ENCODE measurements at regions not wholly inside any gene's neighbourhood (a gene's known extent, or its start where the extent isn't known, plus 50 kb on each side); places are given as distances from the start of the nearest gene placed in this dataset.
"Not testable (repeated sequence)": the region's sequence is repeated elsewhere in the genome, so short reads cannot be mapped to it uniquely, and the experiment has no call there.

GRCh38 chr2:163970058-163970813, 234.4 kb upstream of the FIGN start:
- Histone ChIP-seq H3K4me3 (no peak overlapping the region), H3K36me3 (no peaks in the 10 kb centered on the region), H3K27ac (no peak overlapping the region), H3K9me3 (no peaks in the 10 kb centered on the region), H3K4me1 (no peaks in the 10 kb centered on the region), H3K27me3 (no peaks in the 10 kb centered on the region)
- TF ChIP-seq CTCF (IDR thresholded peaks at IDR 0.05): no peak
- DNase-seq (ENCODE audit: low spot score): no peak

GRCh38 chr2:163964278-163964677, 228.5 kb upstream of the FIGN start:
- not testable (repeated sequence) for H3K9me3 ChIP-seq; H3K4me3 ChIP-seq; H3K36me3 ChIP-seq; DNase-seq (ENCODE audit: low spot score); H3K27ac ChIP-seq; H3K27me3 ChIP-seq; H3K4me1 ChIP-seq

DNA sequence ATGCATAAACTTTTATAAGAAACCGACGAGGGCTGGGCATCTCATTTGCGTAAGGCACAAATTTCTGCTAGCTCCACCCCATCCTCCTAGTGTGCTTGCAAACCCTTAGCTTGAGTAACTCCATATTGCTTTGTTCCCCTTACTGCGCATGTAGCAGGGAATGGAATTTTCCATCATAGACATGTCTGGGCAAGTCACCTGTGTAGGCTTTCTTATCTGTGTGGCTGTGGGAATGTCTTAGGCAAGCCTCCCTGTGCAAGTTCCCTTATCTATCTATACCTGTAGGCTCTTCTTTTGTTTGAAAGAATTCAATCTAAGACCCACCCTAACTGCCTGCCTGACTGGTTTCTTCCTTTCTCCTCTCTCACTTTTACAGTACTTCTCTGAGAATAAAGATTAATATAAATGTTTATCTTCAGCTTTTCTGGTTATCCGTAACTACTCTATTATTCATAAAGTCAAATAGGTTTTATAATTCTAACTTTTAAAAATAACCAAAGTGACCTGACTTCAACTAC, 217.6 kb upstream of the FIGN start:
- no peak for DNase-seq (ENCODE audit: low spot score)
- Histone ChIP-seq H3K4me3 (no peak overlapping the region), H3K36me3 (no peaks in the 10 kb centered on the region), H3K27me3 (no peaks in the 10 kb centered on the region), H3K9me3 (no peaks in the 10 kb centered on the region), H3K4me1 (no peaks in the 10 kb centered on the region), H3K27ac (no peak overlapping the region)
- no peak for TF ChIP-seq CTCF (IDR thresholded peaks at IDR 0.05)

DNA sequence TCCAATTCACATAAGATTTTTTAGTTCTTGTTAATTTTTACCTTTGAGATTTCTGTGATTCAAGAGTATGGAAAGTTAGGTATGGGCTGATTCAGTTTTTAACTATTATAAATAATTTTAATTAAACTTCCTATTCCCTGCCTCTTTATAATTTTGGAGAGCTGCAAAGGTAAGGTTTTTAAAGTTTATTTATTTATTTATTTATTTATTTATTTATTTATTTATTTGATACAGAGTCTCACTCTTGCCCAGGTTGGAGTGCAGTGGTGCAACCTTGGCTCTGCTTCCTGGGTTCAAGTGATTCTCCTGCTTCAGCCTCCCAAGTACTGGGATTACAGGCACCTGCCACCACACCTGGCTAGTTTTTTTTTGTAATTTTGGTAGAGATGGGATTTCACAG, 215.5 kb upstream of the FIGN start:
- DNase-seq (ENCODE audit: low spot score): no peak
- no peak for TF ChIP-seq CTCF (IDR thresholded peaks at IDR 0.05)
- Histone ChIP-seq H3K36me3 (no peaks in the 10 kb centered on the region), H3K9me3 (no peaks in the 10 kb centered on the region), H3K4me1 (no peaks in the 10 kb centered on the region), H3K27ac (no peak overlapping the region), H3K4me3 (no peak overlapping the region), H3K27me3 (no peaks in the 10 kb centered on the region)

DNA sequence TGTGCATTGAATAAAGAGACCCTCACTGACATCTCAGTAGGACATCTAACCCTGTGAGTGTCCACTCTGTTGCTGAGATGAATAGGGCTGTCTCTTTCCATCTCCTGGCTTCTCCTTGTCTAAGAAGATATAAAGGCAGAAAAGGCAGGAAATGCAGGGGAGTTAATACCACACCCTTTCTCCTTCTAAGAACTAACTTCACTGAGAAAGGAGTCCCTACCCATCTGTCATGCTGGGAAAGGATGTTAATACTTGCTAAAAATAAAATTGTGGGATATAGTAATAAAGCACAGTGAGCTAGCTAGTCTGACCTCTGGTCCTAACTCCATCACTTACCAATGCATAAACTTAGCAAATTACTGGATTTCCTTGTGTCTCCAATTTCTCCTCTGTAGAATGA, 213.9 kb upstream of the FIGN start:
- no peaks in the 10 kb centered on the region for H3K27me3 ChIP-seq
- H3K4me1 ChIP-seq: no peaks in the 10 kb centered on the region
- H3K36me3 ChIP-seq: no peaks in the 10 kb centered on the region
- no peak for DNase-seq (ENCODE audit: low spot score)
- H3K9me3 ChIP-seq: no peaks in the 10 kb centered on the region
- TF ChIP-seq CTCF (IDR thresholded peaks at IDR 0.05): no peak
- no peak overlapping the region for H3K4me3 ChIP-seq
- no peak overlapping the region for H3K27ac ChIP-seq

- Histone ChIP-seq H3K36me3 (no peaks in the 10 kb centered on the region), H3K27ac (no peak overlapping the region), H3K9me3 (no peaks in the 10 kb centered on the region), H3K4me3 (no peak overlapping the region), H3K4me1 (no peaks in the 10 kb centered on the region), H3K27me3 (no peaks in the 10 kb centered on the region)
- TF ChIP-seq CTCF (IDR thresholded peaks at IDR 0.05): no peak
- DNase-seq (ENCODE audit: low spot score): no peak
Measured at GRCh38 chr2:163944347-163944737, 208.5 kb upstream of the FIGN start.
